Keratinocyte (primary cell): ENCODE measurements at regions not wholly inside any gene's neighbourhood (a gene's known extent, or its start where the extent isn't known, plus 50 kb on each side); places are given as distances from the start of the nearest gene placed in this dataset.
A peak's percentile ranks its signal among the peaks of the same experiment; 100 is the strongest.

ENCODE experiments used
- EZH2 ChIP-seq: IDR thresholded peaks from one replicate; pipeline ENCODE4 v1.6.1; 2012; ENCODE audit warnings: inconsistent platforms, mild to moderate bottlenecking, low read length, moderate library complexity
- TF ChIP-seq, protein P1 (sequence below), 3 experiments: IDR thresholded peaks in 1 of 3; conservative IDR thresholded peaks in 1 of 3; optimal IDR thresholded peaks in 1 of 3; 2 replicates in 2 of 3; 3 replicates in 1 of 3; pipeline versions ENCODE3 to v1.5.1; 2011; ENCODE audit warnings: low read length in 3 of 3, mild to moderate bottlenecking in 3 of 3, moderate library complexity in 2 of 3, control low read depth in 1 of 3, inconsistent platforms in 1 of 3; ENCODE audit not compliant: insufficient read depth in 2 of 3; ENCODE audit errors: extremely low read depth in 1 of 3

DNA sequence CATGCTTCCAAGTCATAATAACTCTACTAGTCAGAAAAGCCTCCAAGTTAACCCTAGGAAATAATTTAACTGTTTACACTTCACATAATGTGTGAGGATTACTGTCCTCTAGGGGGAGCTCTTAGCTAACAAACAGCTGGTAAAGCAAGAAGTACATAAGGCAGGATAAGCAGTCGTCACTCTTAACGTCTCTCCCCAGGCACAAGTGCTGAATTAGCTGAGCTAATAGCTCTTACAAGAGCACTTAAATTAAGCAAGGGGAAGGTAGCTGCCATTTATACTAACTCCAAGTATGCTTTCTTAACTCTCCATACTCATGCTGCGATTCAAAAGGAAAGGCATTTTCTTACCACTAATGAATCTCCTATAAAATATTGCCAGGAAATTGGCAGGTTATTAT lies 79.3 kb upstream of the TSPAN11 start:
- no peak for TF ChIP-seq EZH2
- TF ChIP-seq, protein P1, sequence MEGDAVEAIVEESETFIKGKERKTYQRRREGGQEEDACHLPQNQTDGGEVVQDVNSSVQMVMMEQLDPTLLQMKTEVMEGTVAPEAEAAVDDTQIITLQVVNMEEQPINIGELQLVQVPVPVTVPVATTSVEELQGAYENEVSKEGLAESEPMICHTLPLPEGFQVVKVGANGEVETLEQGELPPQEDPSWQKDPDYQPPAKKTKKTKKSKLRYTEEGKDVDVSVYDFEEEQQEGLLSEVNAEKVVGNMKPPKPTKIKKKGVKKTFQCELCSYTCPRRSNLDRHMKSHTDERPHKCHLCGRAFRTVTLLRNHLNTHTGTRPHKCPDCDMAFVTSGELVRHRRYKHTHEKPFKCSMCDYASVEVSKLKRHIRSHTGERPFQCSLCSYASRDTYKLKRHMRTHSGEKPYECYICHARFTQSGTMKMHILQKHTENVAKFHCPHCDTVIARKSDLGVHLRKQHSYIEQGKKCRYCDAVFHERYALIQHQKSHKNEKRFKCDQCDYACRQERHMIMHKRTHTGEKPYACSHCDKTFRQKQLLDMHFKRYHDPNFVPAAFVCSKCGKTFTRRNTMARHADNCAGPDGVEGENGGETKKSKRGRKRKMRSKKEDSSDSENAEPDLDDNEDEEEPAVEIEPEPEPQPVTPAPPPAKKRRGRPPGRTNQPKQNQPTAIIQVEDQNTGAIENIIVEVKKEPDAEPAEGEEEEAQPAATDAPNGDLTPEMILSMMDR (optimal IDR thresholded peaks at IDR 0.05 in 1 of 3, IDR thresholded peaks at IDR 0.05 in 1 of 3, conservative IDR thresholded peaks at IDR 0.05 in 1 of 3; ENCODE audit: extremely low read depth in 1 of 3, insufficient read depth in 2 of 3, low read length in 3 of 3) = peak; percentile 43 to 72 (median 49)
